ENCODE measurements at regions not wholly inside any gene's neighbourhood (a gene's known extent, or its start where the extent isn't known, plus 50 kb on each side); places are given as distances from the start of the nearest gene placed in this dataset.

GRCh38 chr6:25167961-25168360 is 111.2 kb upstream of the CARMIL1 start:
- TF ChIP-seq CTCF (IDR thresholded peaks at IDR 0.05) (no peak), POLR2AphosphoS5 (IDR thresholded peaks at IDR 0.05) (no peak)
